Panc1 (cell line): ENCODE measurements at regions not wholly inside any gene's neighbourhood (a gene's known extent, or its start where the extent isn't known, plus 50 kb on each side); places are given as distances from the start of the nearest gene placed in this dataset.

Experiments
- ATAC-seq: fragments of 200-7000 bp; cut with Tn5 transposase; 2 replicates; pipeline ENCODE4 v1.9.1; 2020; ENCODE audit warnings: mild to moderate bottlenecking, moderate library complexity
- BruUV-seq: library from RNA; stranded (reverse); fragments of 400-500 nt; replicated peaks from 2 replicates; lab custom pipeline; 2021; lab: Mats Ljungman, UMichigan
- CTCF ChIA-PET: fragments of 300-600 bp; sonication (Branson Sonifier 250); formaldehyde crosslinking; loops from one replicate; lab custom pipeline; 2022; ENCODE audit warnings: antibody characterized with exemption; lab: Charles Lee
- POLR2A ChIA-PET: fragments of 300-600 bp; sonication (Branson Sonifier 250); formaldehyde crosslinking; loops from one replicate; lab custom pipeline; 2022; ENCODE audit warnings: antibody characterized with exemption; lab: Charles Lee
- DNase-seq: peaks from one replicate; pipeline ENCODE4 v3.0.0-alpha.2; 2010; ENCODE audit warnings: low read depth, low spot score
- H3K27ac ChIP-seq: 2 replicates; pipeline ENCODE4 v1.5.1; 2011; ENCODE audit warnings: mild to moderate bottlenecking, low read length, inconsistent platforms
- H3K27me3 ChIP-seq: fragments of 200-500 bp; sonication (Bioruptor generic); 2 replicates; pipeline ENCODE4 v1.6.0; 2014; ENCODE audit warnings: low read length, inconsistent platforms; ENCODE audit not compliant: control insufficient read depth, insufficient read depth
- H3K36me3 ChIP-seq: fragments of 200-500 bp; sonication (Bioruptor generic); 2 replicates; pipeline ENCODE4 v1.5.1; 2014; ENCODE audit warnings: inconsistent platforms, mild to moderate bottlenecking, low read length, moderate library complexity; ENCODE audit not compliant: control insufficient read depth, insufficient read depth
- H3K4me1 ChIP-seq: 2 replicates; pipeline ENCODE4 v1.5.1; 2011; ENCODE audit warnings: inconsistent platforms, mild to moderate bottlenecking, low read length, moderate library complexity; ENCODE audit not compliant: control insufficient read depth, insufficient read depth
- H3K4me3 ChIP-seq, 2 experiments: 2 replicates each; pipeline ENCODE4 v1.5.1; 2011 to 2012; ENCODE audit warnings: low read depth in 2 of 2, low read length in 2 of 2, mild to moderate bottlenecking in 2 of 2, inconsistent platforms in 1 of 2, moderate library complexity in 1 of 2
- H3K9me3 ChIP-seq: fragments of 200-500 bp; sonication (Bioruptor generic); 2 replicates; pipeline ENCODE4 v1.5.1; 2014; ENCODE audit warnings: low read depth, mild to moderate bottlenecking, inconsistent platforms, low read length, moderate library complexity; ENCODE audit not compliant: control insufficient read depth, insufficient read depth
- POLR2AphosphoS5 ChIP-seq: IDR thresholded peaks from 2 replicates; pipeline ENCODE4 v1.6.1; 2012; ENCODE audit warnings: mild to moderate bottlenecking, low read depth, low read length, moderate library complexity
- SIN3A ChIP-seq: IDR thresholded peaks from 2 replicates; pipeline ENCODE4 v1.6.1; 2012; ENCODE audit warnings: low read depth, mild to moderate bottlenecking, low read length, moderate library complexity, borderline replicate concordance; ENCODE audit not compliant: insufficient read depth
- TCF7L2 ChIP-seq: IDR thresholded peaks from 2 replicates; pipeline ENCODE4 v1.6.1; 2011; ENCODE audit warnings: mild to moderate bottlenecking, low read depth, low read length, inconsistent platforms
- in situ Hi-C: cut with HindIII; loops from 2 replicates; pipeline ENCODE4 v1.10.0; 2016; ENCODE audit warnings: low sequenced_read_pairs, low pct_unique_long_range_greater_than_20kb
- intact Hi-C: fragments of 100-400 bp; cut with micrococcal nuclease; formaldehyde crosslinking; loops from one replicate; pipeline ENCODE4 v1.10.0; 2022; ENCODE audit not compliant: unreplicated experiment
- TF ChIP-seq, protein P1 (sequence below), 2 experiments: IDR thresholded peaks; 2 replicates each; pipeline ENCODE4 v1.6.1; 2011 to 2012; ENCODE audit warnings: low read depth in 2 of 2, control low read depth in 1 of 2, low read length in 1 of 2, mild to moderate bottlenecking in 1 of 2, moderate library complexity in 1 of 2; ENCODE audit not compliant: insufficient read depth in 1 of 2
- TF ChIP-seq, protein P2 (sequence below): fragments of 450-650 bp; IDR thresholded peaks from 2 replicates; pipeline ENCODE4 v1.5.1; 2017; ENCODE audit warnings: mild to moderate bottlenecking

DNA sequence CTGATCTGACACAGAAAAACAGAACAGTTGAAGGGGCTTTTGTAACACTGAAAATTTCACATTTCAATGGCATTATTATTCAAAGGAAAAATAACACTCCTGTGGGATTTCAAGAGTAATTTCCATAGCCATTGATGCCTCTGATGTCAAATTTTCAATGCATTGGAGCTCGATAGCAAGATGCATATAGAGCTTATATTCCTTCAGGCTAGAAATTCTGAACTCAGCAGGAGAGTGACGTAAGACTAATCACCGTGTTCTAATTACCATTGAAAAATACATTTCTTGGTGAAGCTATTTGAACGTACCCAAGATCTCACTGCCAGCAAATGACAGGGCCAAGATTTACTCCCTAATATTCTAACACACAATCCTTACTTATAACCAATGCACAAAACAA is 854.1 kb upstream of the TMEM132C start:
- ChIA-PET CTCF (no interaction called here), POLR2A (no interaction called here)
- no peak for TF ChIP-seq SIN3A
- TF ChIP-seq, protein P1, sequence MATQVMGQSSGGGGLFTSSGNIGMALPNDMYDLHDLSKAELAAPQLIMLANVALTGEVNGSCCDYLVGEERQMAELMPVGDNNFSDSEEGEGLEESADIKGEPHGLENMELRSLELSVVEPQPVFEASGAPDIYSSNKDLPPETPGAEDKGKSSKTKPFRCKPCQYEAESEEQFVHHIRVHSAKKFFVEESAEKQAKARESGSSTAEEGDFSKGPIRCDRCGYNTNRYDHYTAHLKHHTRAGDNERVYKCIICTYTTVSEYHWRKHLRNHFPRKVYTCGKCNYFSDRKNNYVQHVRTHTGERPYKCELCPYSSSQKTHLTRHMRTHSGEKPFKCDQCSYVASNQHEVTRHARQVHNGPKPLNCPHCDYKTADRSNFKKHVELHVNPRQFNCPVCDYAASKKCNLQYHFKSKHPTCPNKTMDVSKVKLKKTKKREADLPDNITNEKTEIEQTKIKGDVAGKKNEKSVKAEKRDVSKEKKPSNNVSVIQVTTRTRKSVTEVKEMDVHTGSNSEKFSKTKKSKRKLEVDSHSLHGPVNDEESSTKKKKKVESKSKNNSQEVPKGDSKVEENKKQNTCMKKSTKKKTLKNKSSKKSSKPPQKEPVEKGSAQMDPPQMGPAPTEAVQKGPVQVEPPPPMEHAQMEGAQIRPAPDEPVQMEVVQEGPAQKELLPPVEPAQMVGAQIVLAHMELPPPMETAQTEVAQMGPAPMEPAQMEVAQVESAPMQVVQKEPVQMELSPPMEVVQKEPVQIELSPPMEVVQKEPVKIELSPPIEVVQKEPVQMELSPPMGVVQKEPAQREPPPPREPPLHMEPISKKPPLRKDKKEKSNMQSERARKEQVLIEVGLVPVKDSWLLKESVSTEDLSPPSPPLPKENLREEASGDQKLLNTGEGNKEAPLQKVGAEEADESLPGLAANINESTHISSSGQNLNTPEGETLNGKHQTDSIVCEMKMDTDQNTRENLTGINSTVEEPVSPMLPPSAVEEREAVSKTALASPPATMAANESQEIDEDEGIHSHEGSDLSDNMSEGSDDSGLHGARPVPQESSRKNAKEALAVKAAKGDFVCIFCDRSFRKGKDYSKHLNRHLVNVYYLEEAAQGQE (IDR thresholded peaks at IDR 0.05; ENCODE audit: insufficient read depth in 1 of 2, low read depth in 2 of 2, low read length in 1 of 2) = no peak
- TF ChIP-seq TCF7L2 = no peak
- no peak for TF ChIP-seq POLR2AphosphoS5
- TF ChIP-seq, protein P2, sequence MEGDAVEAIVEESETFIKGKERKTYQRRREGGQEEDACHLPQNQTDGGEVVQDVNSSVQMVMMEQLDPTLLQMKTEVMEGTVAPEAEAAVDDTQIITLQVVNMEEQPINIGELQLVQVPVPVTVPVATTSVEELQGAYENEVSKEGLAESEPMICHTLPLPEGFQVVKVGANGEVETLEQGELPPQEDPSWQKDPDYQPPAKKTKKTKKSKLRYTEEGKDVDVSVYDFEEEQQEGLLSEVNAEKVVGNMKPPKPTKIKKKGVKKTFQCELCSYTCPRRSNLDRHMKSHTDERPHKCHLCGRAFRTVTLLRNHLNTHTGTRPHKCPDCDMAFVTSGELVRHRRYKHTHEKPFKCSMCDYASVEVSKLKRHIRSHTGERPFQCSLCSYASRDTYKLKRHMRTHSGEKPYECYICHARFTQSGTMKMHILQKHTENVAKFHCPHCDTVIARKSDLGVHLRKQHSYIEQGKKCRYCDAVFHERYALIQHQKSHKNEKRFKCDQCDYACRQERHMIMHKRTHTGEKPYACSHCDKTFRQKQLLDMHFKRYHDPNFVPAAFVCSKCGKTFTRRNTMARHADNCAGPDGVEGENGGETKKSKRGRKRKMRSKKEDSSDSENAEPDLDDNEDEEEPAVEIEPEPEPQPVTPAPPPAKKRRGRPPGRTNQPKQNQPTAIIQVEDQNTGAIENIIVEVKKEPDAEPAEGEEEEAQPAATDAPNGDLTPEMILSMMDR = no peak
- no peaks in the 10 kb centered on the region for H3K27me3 ChIP-seq
- BruUV-seq = no TSS peak
- H3K4me1 ChIP-seq = no peaks in the 10 kb centered on the region
- H3K36me3 ChIP-seq = no peaks in the 10 kb centered on the region
- DNase-seq (no peak), ATAC-seq (no peak)
- H3K27ac ChIP-seq = no peak overlapping the region
- H3K9me3 ChIP-seq = no peaks in the 10 kb centered on the region
- in situ Hi-C loops = no loop called here
- intact Hi-C loops = no loop called here
- H3K4me3 ChIP-seq = no peak overlapping the region

DNA sequence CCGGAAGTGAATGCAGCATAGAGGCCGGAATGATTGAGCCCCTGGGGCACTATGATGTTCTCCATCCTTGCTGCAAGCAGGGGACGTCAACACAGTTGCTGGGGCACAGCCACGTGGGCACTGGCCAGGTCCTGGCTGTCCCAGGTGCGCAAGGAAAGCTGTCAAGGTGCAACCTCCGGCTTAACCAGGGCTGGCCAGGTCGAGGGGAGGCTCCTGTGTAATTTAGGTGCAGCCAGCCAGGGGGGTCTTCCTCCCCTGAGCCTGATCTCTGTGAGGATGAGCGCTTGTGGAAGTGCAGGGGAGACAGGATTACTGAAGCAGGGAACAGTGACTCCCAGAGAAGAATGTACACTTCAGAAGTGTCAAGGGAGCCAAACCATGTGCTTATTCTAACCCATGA is 852.8 kb upstream of the TMEM132C start:
- H3K9me3 ChIP-seq = no peaks in the 10 kb centered on the region
- TF ChIP-seq SIN3A (no peak), POLR2AphosphoS5 (no peak), TCF7L2 (no peak)
- TF ChIP-seq, protein P1 (IDR thresholded peaks at IDR 0.05; ENCODE audit: insufficient read depth in 1 of 2, low read depth in 2 of 2, low read length in 1 of 2) = no peak
- TF ChIP-seq, protein P2 = no peak
- H3K4me3 ChIP-seq = no peak overlapping the region
- H3K27ac ChIP-seq = no peak overlapping the region
- ChIA-PET POLR2A (no interaction called here), CTCF (no interaction called here)
- H3K27me3 ChIP-seq = no peaks in the 10 kb centered on the region
- in situ Hi-C loops = no loop called here
- H3K36me3 ChIP-seq = no peaks in the 10 kb centered on the region
- intact Hi-C loops = no loop called here
- BruUV-seq = no TSS peak
- no peak for ATAC-seq
- no peaks in the 10 kb centered on the region for H3K4me1 ChIP-seq
- DNase-seq = no peak
